GM21447 (cell line): ENCODE measurements at regions not wholly inside any gene's neighbourhood (a gene's known extent, or its start where the extent isn't known, plus 50 kb on each side); places are given as distances from the start of the nearest gene placed in this dataset.

ENCODE experiments used
- ATAC-seq: cut with Tn5 transposase; IDR thresholded peaks from one replicate; pipeline ENCODE4 v1.9.1; 2021; ENCODE audit not compliant: unreplicated experiment

GRCh38 chr15:87207251-87207650 lies 1049.3 kb downstream of the NTRK3 start:
- ATAC-seq, result no peak

- no peak for ATAC-seq
Measured at GRCh38 chr15:87201986-87202385, 1054.6 kb downstream of the NTRK3 start.

GRCh38 chr15:87200149-87200548 lies 1056.4 kb downstream of the NTRK3 start:
- no peak for ATAC-seq

GRCh38 chr15:87197981-87198380 lies 1058.6 kb downstream of the NTRK3 start:
- ATAC-seq, result no peak

- no peak for ATAC-seq
Measured at GRCh38 chr15:87196498-87196897, 1060.0 kb downstream of the NTRK3 start.

GRCh38 chr15:87193481-87193880 lies 1063.1 kb downstream of the NTRK3 start:
- ATAC-seq, result no peak

- no peak for ATAC-seq
Measured at GRCh38 chr15:87167706-87168105, 1088.0 kb downstream of the AGBL1 start.

- ATAC-seq, result no peak
Measured at GRCh38 chr15:87167055-87167454, 1087.4 kb downstream of the AGBL1 start.

GRCh38 chr15:87155771-87156170 lies 1076.1 kb downstream of the AGBL1 start:
- no peak for ATAC-seq

GRCh38 chr15:87154761-87155160 lies 1075.1 kb downstream of the AGBL1 start:
- ATAC-seq, result no peak

- no peak for ATAC-seq
Measured at GRCh38 chr15:87151202-87151748, 1071.6 kb downstream of the AGBL1 start.

GRCh38 chr15:87145696-87146095 lies 1066.0 kb downstream of the AGBL1 start:
- ATAC-seq, result no peak

GRCh38 chr15:87144775-87145174 lies 1065.1 kb downstream of the AGBL1 start:
- no peak for ATAC-seq

- no peak for ATAC-seq
Measured at GRCh38 chr15:87142096-87142495, 1062.4 kb downstream of the AGBL1 start.

- ATAC-seq, result no peak
Measured at GRCh38 chr15:87135109-87135508, 1055.4 kb downstream of the AGBL1 start.

- no peak for ATAC-seq
Measured at GRCh38 chr15:87133704-87134103, 1054.0 kb downstream of the AGBL1 start.

- no peak for ATAC-seq
Measured at GRCh38 chr15:87131067-87131466, 1051.4 kb downstream of the AGBL1 start.

- ATAC-seq, result no peak
Measured at GRCh38 chr15:87129916-87130315, 1050.2 kb downstream of the AGBL1 start.

GRCh38 chr15:87123676-87124382 lies 1044.2 kb downstream of the AGBL1 start:
- ATAC-seq, result no peak

GRCh38 chr15:87121336-87121735 lies 1041.7 kb downstream of the AGBL1 start:
- no peak for ATAC-seq

- no peak for ATAC-seq
Measured at GRCh38 chr15:87120555-87120954, 1040.9 kb downstream of the AGBL1 start.

GRCh38 chr15:87118846-87119245 lies 1039.2 kb downstream of the AGBL1 start:
- no peak for ATAC-seq

- no peak for ATAC-seq
Measured at GRCh38 chr15:87118435-87118834, 1038.8 kb downstream of the AGBL1 start.
